ENCODE measurements at regions not wholly inside any gene's neighbourhood (a gene's known extent, or its start where the extent isn't known, plus 50 kb on each side); places are given as distances from the start of the nearest gene placed in this dataset.

DNA sequence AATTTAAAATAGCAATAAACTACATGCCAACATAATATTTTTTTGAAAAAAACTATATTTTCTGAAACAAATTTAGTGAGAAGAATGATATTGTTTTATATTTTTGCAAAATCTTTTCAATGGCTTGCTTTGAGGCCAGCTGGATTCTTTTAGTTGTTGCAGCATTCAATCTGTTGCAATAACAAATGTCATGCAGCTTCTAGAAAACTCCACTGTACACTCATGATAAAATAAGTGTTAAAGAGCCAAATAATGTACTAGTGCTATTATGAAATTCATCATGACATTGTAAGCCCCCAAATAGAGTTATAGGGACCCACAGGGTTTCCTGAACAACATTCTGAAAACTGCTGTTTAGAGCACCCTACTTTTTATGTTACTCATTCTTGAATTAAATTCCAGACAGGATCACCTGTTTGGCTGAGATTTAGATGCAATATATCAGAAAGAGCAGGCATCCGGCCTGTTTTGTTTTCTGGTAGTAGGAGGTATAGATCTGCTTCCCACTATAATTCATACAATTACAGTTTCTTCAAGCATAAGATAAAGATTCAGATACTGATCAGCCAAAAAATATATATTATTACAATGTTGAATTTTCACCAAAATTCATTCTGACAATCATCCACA, 703.0 kb upstream of the ZNF385D start:
- no peaks in the 10 kb centered on the region for H3K23me2 ChIP-seq (ENCODE audit: insufficient read length, low read depth, low read length, poor library complexity, severe bottlenecking)
- H3K27me3 ChIP-seq (ENCODE audit: insufficient read depth, low read length), result no peaks in the 10 kb centered on the region
- no peak overlapping the region for H3K14ac ChIP-seq (ENCODE audit: insufficient read depth, low read length)
- no peak overlapping the region for H2BK20ac ChIP-seq (ENCODE audit: low read depth, low read length, poor library complexity, severe bottlenecking)
- no peaks in the 10 kb centered on the region for H3K4me1 ChIP-seq (ENCODE audit: insufficient read depth, low read length)
- no peak overlapping the region for H2BK15ac ChIP-seq (ENCODE audit: low read depth, low read length)
- no peak overlapping the region for H2AK5ac ChIP-seq (ENCODE audit: insufficient read length, low read length)
- Mint-ChIP-seq H3K4me3 (no peak overlapping the region), H3K4me1 (no peaks in the 10 kb centered on the region), H3K27me3 (ENCODE audit: low read depth) (no peaks in the 10 kb centered on the region), H3K27ac (no peak overlapping the region), H3K36me3 (ENCODE audit: insufficient read depth in 1 of 3, low read depth in 3 of 3) (no peaks in the 10 kb centered on the region), H3K9me3 (no peaks in the 10 kb centered on the region)
- H4K20me1 ChIP-seq (ENCODE audit: control insufficient read depth, insufficient read depth, insufficient read length), result no peaks in the 10 kb centered on the region
- H3K9ac ChIP-seq (ENCODE audit: extremely low read depth, insufficient read length, low read length), result no peak overlapping the region
- H3K79me2 ChIP-seq (ENCODE audit: insufficient read depth, low read length), result no peaks in the 10 kb centered on the region
- H3K79me1 ChIP-seq (ENCODE audit: insufficient read depth, low read depth, low read length, poor library complexity, severe bottlenecking), result no peaks in the 10 kb centered on the region
- H3K18ac ChIP-seq (ENCODE audit: insufficient read length, low read depth, low read length), result no peak overlapping the region
- no peak overlapping the region for H3K27ac ChIP-seq (ENCODE audit: insufficient read length, low read depth, low read length)
- no peak overlapping the region for H2AFZ ChIP-seq (ENCODE audit: low read length)
- WGBS (ENCODE audit: extremely low coverage, insufficient read length, low lambda C conversion rate), result no CpG with 5 or more reads among the region's 1 CpG
- no peak overlapping the region for H2BK120ac ChIP-seq (ENCODE audit: low read depth, low read length, poor library complexity, severe bottlenecking)
- H2BK12ac ChIP-seq (ENCODE audit: insufficient read length, low read depth, low read length), result no peak overlapping the region
- no peak overlapping the region for H4K5ac ChIP-seq (ENCODE audit: insufficient read length, low read depth, low read length)
- DNase-seq, result no peak
- H3K4ac ChIP-seq (ENCODE audit: low read depth, low read length), result no peak overlapping the region
- H3K4me2 ChIP-seq (ENCODE audit: insufficient read depth, insufficient read length, low read length), result no peak overlapping the region
- H3K9me3 ChIP-seq (ENCODE audit: control insufficient read depth, low read depth, low read length), result no peaks in the 10 kb centered on the region
- no peak overlapping the region for H3K23ac ChIP-seq (ENCODE audit: insufficient read length, low read depth, low read length)
- no peak for TF ChIP-seq CTCF (conservative IDR thresholded peaks at IDR 0.05)
- no peak overlapping the region for H2BK5ac ChIP-seq (ENCODE audit: insufficient read length, low read length)
- H3K56ac ChIP-seq (ENCODE audit: insufficient read length, low read depth, low read length), result no peak overlapping the region
- no peak overlapping the region for H4K8ac ChIP-seq (replicated peaks; ENCODE audit: insufficient read length, low read depth, low read length)
- H4K91ac ChIP-seq (ENCODE audit: insufficient read length, low read depth, low read length), result no peak overlapping the region
- no peak overlapping the region for H3T11ph ChIP-seq (ENCODE audit: low read length)
